ENCODE measurements at regions not wholly inside any gene's neighbourhood (a gene's known extent, or its start where the extent isn't known, plus 50 kb on each side); places are given as distances from the start of the nearest gene placed in this dataset.
"Not testable (repeated sequence)": the region's sequence is repeated elsewhere in the genome, so short reads cannot be mapped to it uniquely, and the experiment has no call there.

- H3K9me3 ChIP-seq, result no peaks in the 10 kb centered on the region
- H3K4me1 ChIP-seq, result no peaks in the 10 kb centered on the region
- no peak overlapping the region for H3K27ac ChIP-seq
- DNase-seq, result no peak
- H3K36me3 ChIP-seq, result no peaks in the 10 kb centered on the region
- H3K4me3 ChIP-seq, result no peak overlapping the region
- no peak for ATAC-seq
- H3K27me3 ChIP-seq, result no peaks in the 10 kb centered on the region
- TF ChIP-seq CTCF (IDR thresholded peaks at IDR 0.05), result no peak
- intact Hi-C loops (cut with DNase I), result no loop called here
These were observed 240.5 kb upstream of the KRR1 start for GRCh38 chr12:75751769-75752471.

GRCh38 chr12:75750716-75751306 lies 239.4 kb upstream of the KRR1 start:
- DNase-seq (peak in 2 of 4 donors; percentile 28 to 45), ATAC-seq (peak; percentile 31)
- intact Hi-C loops (cut with DNase I), result no loop called here

GRCh38 chr12:75748990-75749389 lies 237.6 kb upstream of the KRR1 start:
- intact Hi-C loops (cut with DNase I); ATAC-seq; H3K4me1 ChIP-seq; DNase-seq; H3K4me3 ChIP-seq; H3K27ac ChIP-seq; H3K27me3 ChIP-seq; H3K9me3 ChIP-seq; H3K36me3 ChIP-seq: not testable (repeated sequence)

More at GRCh38 chr12:75750716-75751306, 239.4 kb upstream of the KRR1 start:
- H3K9me3 ChIP-seq, result no peaks in the 10 kb centered on the region
- H3K4me1 ChIP-seq, result no peaks in the 10 kb centered on the region
- H3K27me3 ChIP-seq, result no peaks in the 10 kb centered on the region
- TF ChIP-seq CTCF (IDR thresholded peaks at IDR 0.05), result no peak
- H3K36me3 ChIP-seq, result no peaks in the 10 kb centered on the region
- peak overlapping the region in 1 of 2 donors; percentile 44 for H3K27ac ChIP-seq
- no peak overlapping the region for H3K4me3 ChIP-seq

- no peak for TF ChIP-seq CTCF (IDR thresholded peaks at IDR 0.05)
- Histone ChIP-seq H3K4me3 (no peak overlapping the region), H3K36me3 (no peaks in the 10 kb centered on the region), H3K27me3 (no peaks in the 10 kb centered on the region), H3K9me3 (no peaks in the 10 kb centered on the region), H3K4me1 (no peaks in the 10 kb centered on the region), H3K27ac (no peak overlapping the region)
- intact Hi-C loops (cut with DNase I), result no loop called here
- ATAC-seq (no peak), DNase-seq (no peak)
These were observed 236.7 kb upstream of the KRR1 start for GRCh38 chr12:75748136-75748535.

- Histone ChIP-seq H3K27me3 (no peaks in the 10 kb centered on the region), H3K4me1 (no peaks in the 10 kb centered on the region), H3K36me3 (no peaks in the 10 kb centered on the region), H3K9me3 (no peaks in the 10 kb centered on the region), H3K27ac (no peak overlapping the region), H3K4me3 (no peak overlapping the region)
- DNase-seq, result no peak
- intact Hi-C loops (cut with DNase I), result no loop called here
- no peak for ATAC-seq
- no peak for TF ChIP-seq CTCF (IDR thresholded peaks at IDR 0.05)
These were observed 236.2 kb upstream of the KRR1 start for GRCh38 chr12:75747572-75748021.

Data from left lung (tissue), 4 donors.